Loucy (cell line): ENCODE measurements at regions not wholly inside any gene's neighbourhood (a gene's known extent, or its start where the extent isn't known, plus 50 kb on each side); places are given as distances from the start of the nearest gene placed in this dataset.

ENCODE experiments used
- H2AFZ ChIP-seq: fragments of 200-600 bp; sonication (generic); 2 replicates; pipeline ENCODE4 v1.6.0; 2016; ENCODE audit warnings: antibody characterized with exemption, mild to moderate bottlenecking, low read length, moderate library complexity
- H3F3A ChIP-seq: fragments of 200-600 bp; 2 replicates; pipeline ENCODE4 v1.6.0; 2016; ENCODE audit warnings: antibody characterized with exemption, low read depth, mild to moderate bottlenecking
- H3K27me3 ChIP-seq: fragments of 200-600 bp; sonication (generic); 2 replicates; pipeline ENCODE4 v1.6.1; 2014; ENCODE audit warnings: low read length, mild to moderate bottlenecking; ENCODE audit not compliant: insufficient read depth, poor library complexity, severe bottlenecking
- H3K36me3 ChIP-seq: fragments of 200-600 bp; sonication (generic); 2 replicates; pipeline ENCODE4 v1.6.1; 2016; ENCODE audit warnings: low read length; ENCODE audit not compliant: insufficient read depth
- H3K4me1 ChIP-seq: fragments of 200-600 bp; sonication (generic); 2 replicates; pipeline ENCODE4 v1.5.1; 2014; ENCODE audit warnings: low read length, mild to moderate bottlenecking; ENCODE audit not compliant: insufficient read depth, poor library complexity, severe bottlenecking
- H3K4me2 ChIP-seq: fragments of 200-600 bp; sonication (generic); 2 replicates; pipeline ENCODE4 v1.6.0; 2014; ENCODE audit warnings: antibody characterized with exemption, low read length, low read depth, mild to moderate bottlenecking; ENCODE audit not compliant: poor library complexity, severe bottlenecking
- H3K4me3 ChIP-seq: fragments of 200-600 bp; sonication (generic); 2 replicates; pipeline ENCODE4 v1.5.1; 2014; ENCODE audit warnings: low read length, mild to moderate bottlenecking, mixed read lengths; ENCODE audit not compliant: poor library complexity, severe bottlenecking
- H3K79me2 ChIP-seq: fragments of 200-600 bp; sonication (generic); 2 replicates; pipeline ENCODE4 v1.6.1; 2014; ENCODE audit warnings: low read length; ENCODE audit not compliant: insufficient read depth
- H3K9ac ChIP-seq: fragments of 200-600 bp; sonication (generic); 2 replicates; pipeline ENCODE4 v1.6.0; 2014; ENCODE audit warnings: mild to moderate bottlenecking, low read depth, low read length, moderate library complexity; ENCODE audit not compliant: poor library complexity, severe bottlenecking
- H3K9me2 ChIP-seq: fragments of 200-600 bp; sonication (generic); replicated peaks from 2 replicates; pipeline ENCODE4 v1.6.1; 2016; ENCODE audit warnings: low read depth, low read length, mixed read lengths
- H3K9me3 ChIP-seq: fragments of 200-600 bp; sonication (generic); 2 replicates; pipeline ENCODE4 v1.6.1; 2014; ENCODE audit warnings: mild to moderate bottlenecking, antibody characterized with exemption, low read length, low read depth; ENCODE audit not compliant: insufficient read depth
- H4K20me1 ChIP-seq: fragments of 200-600 bp; sonication (generic); 2 replicates; pipeline ENCODE4 v1.6.0; 2014; ENCODE audit warnings: antibody characterized with exemption, low read length, mild to moderate bottlenecking; ENCODE audit not compliant: insufficient read depth, poor library complexity, severe bottlenecking
- CTCF ChIP-seq: fragments of 200-600 bp; sonication (generic); conservative IDR thresholded peaks from 2 replicates; pipeline ENCODE4 v1.5.1; 2014; ENCODE audit warnings: mild to moderate bottlenecking, antibody characterized with exemption, low read length
- EZH2phosphoT487 ChIP-seq: fragments of 200-600 bp; IDR thresholded peaks from 2 replicates; pipeline ENCODE4 v1.6.1; 2018; ENCODE audit warnings: antibody characterized with exemption, mild to moderate bottlenecking, moderate library complexity, borderline replicate concordance

GRCh38 chr5:124451721-124452383 is 294.6 kb downstream of the ZNF608 start:
- Histone ChIP-seq H3K9me2 (no peaks in the 10 kb centered on the region), H3K9me3 (no peaks in the 10 kb centered on the region), H3K79me2 (no peaks in the 10 kb centered on the region), H3K9ac (no peak overlapping the region), H4K20me1 (no peaks in the 10 kb centered on the region), H3K27me3 (no peaks in the 10 kb centered on the region), H2AFZ (no peak overlapping the region), H3K36me3 (no peaks in the 10 kb centered on the region), H3K4me2 (no peak overlapping the region), H3K4me3 (no peak overlapping the region), H3F3A (no peaks in the 10 kb centered on the region), H3K4me1 (no peaks in the 10 kb centered on the region)
- TF ChIP-seq CTCF (no peak), EZH2phosphoT487 (no peak)

GRCh38 chr5:124446120-124446519 is 300.3 kb downstream of the ZNF608 start:
- H3K4me2 ChIP-seq: no peak overlapping the region
- no peak overlapping the region for H3K4me3 ChIP-seq
- no peaks in the 10 kb centered on the region for H3K79me2 ChIP-seq
- no peaks in the 10 kb centered on the region for H3K9me3 ChIP-seq
- H3K36me3 ChIP-seq: no peaks in the 10 kb centered on the region
- H2AFZ ChIP-seq: no peak overlapping the region
- H3K27me3 ChIP-seq: no peaks in the 10 kb centered on the region
- H3F3A ChIP-seq: no peaks in the 10 kb centered on the region
- no peaks in the 10 kb centered on the region for H3K9me2 ChIP-seq
- no peaks in the 10 kb centered on the region for H3K4me1 ChIP-seq
- no peaks in the 10 kb centered on the region for H4K20me1 ChIP-seq
- H3K9ac ChIP-seq: no peak overlapping the region
- no peak for TF ChIP-seq CTCF
- TF ChIP-seq EZH2phosphoT487: no peak

GRCh38 chr5:124445070-124445619 is 301.3 kb downstream of the ZNF608 start:
- TF ChIP-seq EZH2phosphoT487: no peak
- no peaks in the 10 kb centered on the region for H4K20me1 ChIP-seq
- no peaks in the 10 kb centered on the region for H3K4me1 ChIP-seq
- no peaks in the 10 kb centered on the region for H3F3A ChIP-seq
- H2AFZ ChIP-seq: no peak overlapping the region
- H3K4me2 ChIP-seq: no peak overlapping the region
- H3K9me3 ChIP-seq: no peaks in the 10 kb centered on the region
- H3K9me2 ChIP-seq: no peaks in the 10 kb centered on the region
- H3K36me3 ChIP-seq: no peaks in the 10 kb centered on the region
- H3K79me2 ChIP-seq: no peaks in the 10 kb centered on the region
- no peak overlapping the region for H3K4me3 ChIP-seq
- H3K27me3 ChIP-seq: no peaks in the 10 kb centered on the region
- H3K9ac ChIP-seq: no peak overlapping the region
